Endothelial cell of umbilical vein (primary cell): ENCODE measurements at regions not wholly inside any gene's neighbourhood (a gene's known extent, or its start where the extent isn't known, plus 50 kb on each side); places are given as distances from the start of the nearest gene placed in this dataset.

Experiments used
- BruUV-seq: library from RNA; stranded (reverse); fragments of 400-500 nt; replicated peaks from 2 replicates; lab custom pipeline; 2021; lab: Mats Ljungman, UMichigan
- CTCF ChIA-PET: fragments of 300-600, 350-600 bp; sonication (Branson Sonifier 250); formaldehyde crosslinking; loops from one replicate; lab custom pipeline; 2021; ENCODE audit warnings: antibody characterized with exemption, inconsistent platforms; lab: Charles Lee
- POLR2A ChIA-PET: fragments of 300-600, 350-600 bp; sonication (Branson Sonifier 250); formaldehyde crosslinking; loops from one replicate; lab custom pipeline; 2021; ENCODE audit warnings: antibody characterized with exemption, inconsistent platforms; lab: Charles Lee
- DNase-seq: peaks from one replicate; pipeline ENCODE4 v3.0.0-alpha.2; 2011; ENCODE audit warnings: low read depth, low spot score
- FAIRE-seq: peaks from 2 replicates; lab custom pipeline; 2011; peaks lifted over from hg19 to GRCh38; lab: Jason Lieb, UNC
- H2AFZ ChIP-seq: 2 replicates; pipeline ENCODE4 v1.6.0; 2012; ENCODE audit warnings: low read depth, low read length, control low read depth, inconsistent platforms
- H3K27ac ChIP-seq: 2 replicates; pipeline ENCODE4 v1.5.1; 2011; ENCODE audit warnings: low read depth, mild to moderate bottlenecking, control low read depth, low read length, moderate library complexity; ENCODE audit not compliant: insufficient read depth
- H3K27me3 ChIP-seq, 2 experiments: 2 replicates each; pipeline versions ENCODE4 v1.6.0 to v1.6.1; 2011; ENCODE audit warnings: low read length in 2 of 2, mixed read lengths in 1 of 2; ENCODE audit not compliant: control insufficient read depth in 2 of 2, insufficient read depth in 2 of 2
- H3K36me3 ChIP-seq, 2 experiments: 2 replicates in 1 of 2; 3 replicates in 1 of 2; pipeline ENCODE4 v1.5.1; 2011; ENCODE audit warnings: low read length in 2 of 2, mild to moderate bottlenecking in 1 of 2, moderate library complexity in 1 of 2; ENCODE audit not compliant: control insufficient read depth in 2 of 2, insufficient read depth in 2 of 2; ENCODE audit errors: extremely low read depth in 1 of 2
- H3K4me1 ChIP-seq: 3 replicates; pipeline ENCODE4 v1.5.1; 2011; ENCODE audit warnings: mild to moderate bottlenecking, low read length; ENCODE audit not compliant: control insufficient read depth, insufficient read depth; ENCODE audit errors: extremely low read depth
- H3K4me2 ChIP-seq: 2 replicates; pipeline ENCODE4 v1.6.1; 2011; ENCODE audit warnings: low read length, control low read depth, mixed read lengths; ENCODE audit not compliant: insufficient read depth
- H3K4me3 ChIP-seq, 3 experiments: fragments of 200-600 bp in 1 of 3; sonication (generic), shearing (Covaris generic) in 1 of 3; replicated peaks in 1 of 3; 2 replicates each; pipeline ENCODE4 v1.5.1; 2011 to 2016; ENCODE audit warnings: control low read depth in 3 of 3, low read length in 3 of 3, mild to moderate bottlenecking in 2 of 3, inconsistent platforms in 1 of 3, low read depth in 1 of 3, moderate library complexity in 1 of 3; ENCODE audit not compliant: insufficient read depth in 1 of 3
- H3K79me2 ChIP-seq: 2 replicates; pipeline ENCODE4 v1.6.0; 2012; ENCODE audit warnings: low read length, inconsistent platforms; ENCODE audit not compliant: control insufficient read depth, insufficient read depth
- H3K9ac ChIP-seq: replicated peaks from 2 replicates; pipeline ENCODE3; 2011; ENCODE audit warnings: low read length, control low read depth; ENCODE audit not compliant: insufficient read depth; ENCODE audit errors: extremely low read depth
- H3K9me1 ChIP-seq: replicated peaks from 3 replicates; pipeline ENCODE4 v1.6.0; 2011; ENCODE audit warnings: mild to moderate bottlenecking, low read length; ENCODE audit not compliant: control insufficient read depth, insufficient read depth; ENCODE audit errors: extremely low read depth
- H3K9me3 ChIP-seq: replicated peaks from 2 replicates; pipeline ENCODE4 v1.5.1; 2012; ENCODE audit warnings: low read length, inconsistent platforms; ENCODE audit not compliant: control insufficient read depth, insufficient read depth
- H4K20me1 ChIP-seq: replicated peaks from 2 replicates; pipeline ENCODE3; 2011; ENCODE audit warnings: mild to moderate bottlenecking, low read length; ENCODE audit not compliant: control insufficient read depth, insufficient read depth; ENCODE audit errors: extremely low read depth
- CTCF ChIP-seq, 2 donors: IDR thresholded peaks; 1 replicate in 1 of 2; 2 replicates in 1 of 2; pipeline ENCODE4 v1.5.1; 2011; ENCODE audit warnings: low read length in 2 of 2, mild to moderate bottlenecking in 2 of 2, moderate library complexity in 2 of 2, control low read depth in 1 of 2, inconsistent platforms in 1 of 2, low read depth in 1 of 2; ENCODE audit not compliant: insufficient read depth in 1 of 2; ENCODE audit errors: extremely low read depth in 1 of 2
- EZH2 ChIP-seq: IDR thresholded peaks from 2 replicates; pipeline ENCODE4 v1.6.1; 2012; ENCODE audit warnings: borderline replicate concordance, low read depth, mild to moderate bottlenecking, moderate library complexity, low read length, inconsistent platforms; ENCODE audit not compliant: severe bottlenecking
- FOS ChIP-seq: IDR thresholded peaks from 2 replicates; pipeline ENCODE4 v1.6.1; 2011; ENCODE audit warnings: mild to moderate bottlenecking, low read length, moderate library complexity, borderline replicate concordance; ENCODE audit not compliant: insufficient read depth
- GATA2 ChIP-seq: IDR thresholded peaks from 2 replicates; pipeline ENCODE4 v1.7.0; 2011; ENCODE audit warnings: low read depth, mild to moderate bottlenecking, moderate library complexity, mixed read lengths, low read length; ENCODE audit not compliant: insufficient read length, insufficient read depth
- JUN ChIP-seq: IDR thresholded peaks from 2 replicates; pipeline ENCODE4 v1.6.1; 2011; ENCODE audit warnings: borderline replicate concordance, low read depth; ENCODE audit not compliant: insufficient read length, insufficient read depth
- MAX ChIP-seq: IDR thresholded peaks from 2 replicates; pipeline ENCODE4 v1.6.1; 2011; ENCODE audit not compliant: insufficient read depth, insufficient read length
- MYC ChIP-seq: IDR thresholded peaks from one replicate; pipeline ENCODE4 v1.6.1; 2011; ENCODE audit warnings: mild to moderate bottlenecking, low read depth, low read length
- POLR2A ChIP-seq: IDR thresholded peaks from 2 replicates; pipeline ENCODE4 v1.6.1; 2012; ENCODE audit warnings: low read depth, mild to moderate bottlenecking, control low read depth, low read length
- POLR2AphosphoS5 ChIP-seq: IDR thresholded peaks from 2 replicates; pipeline ENCODE4 v1.6.1; 2012; ENCODE audit warnings: low read depth, mild to moderate bottlenecking, control low read depth, low read length, moderate library complexity; ENCODE audit not compliant: insufficient read depth
- dilution Hi-C: fragments of 300-500 bp; cut with MboI; formaldehyde crosslinking; loops from one replicate; pipeline ENCODE4 v1.15.0; 2019; ENCODE audit warnings: low sequenced_read_pairs; ENCODE audit not compliant: extremely low pct_ligation_motif_present
- intact Hi-C: fragments of 100-400 bp; cut with micrococcal nuclease; formaldehyde crosslinking; loops from one replicate; pipeline ENCODE4 v1.10.0; 2022

- H3K36me3 ChIP-seq: no peaks in the 10 kb centered on the region
- POLR2A ChIA-PET: no interaction called here
- FAIRE-seq: no peak
- H3K9me1 ChIP-seq: no peaks in the 10 kb centered on the region
- TF ChIP-seq GATA2 (no peak), JUN (no peak), FOS (no peak), CTCF (IDR thresholded peaks at IDR 0.05; ENCODE audit: extremely low read depth in 1 of 2, insufficient read depth in 1 of 2, low read depth in 1 of 2, low read length in 2 of 2) (no peak), POLR2AphosphoS5 (no peak), MYC (no peak), MAX (no peak), EZH2 (no peak), POLR2A (no peak)
- CTCF ChIA-PET: interaction anchor here (1.4 to 1.7 kb wide), 3 partner anchors 10 to 42 kb away, joined by 4 to 7 read pairs (median 5); no protein-coding TSS in a partner anchor
- BruUV-seq: no TSS peak
- H2AFZ ChIP-seq: no peak overlapping the region
- dilution Hi-C loops (no loop called here), intact Hi-C loops (no loop called here)
- H3K27me3 ChIP-seq: no peaks in the 10 kb centered on the region
- no peak for DNase-seq
- no peak overlapping the region for H3K4me2 ChIP-seq
- no peaks in the 10 kb centered on the region for H4K20me1 ChIP-seq
- H3K9ac ChIP-seq: no peak overlapping the region
- no peak overlapping the region for H3K4me3 ChIP-seq
- H3K79me2 ChIP-seq: no peaks in the 10 kb centered on the region
- no peaks in the 10 kb centered on the region for H3K4me1 ChIP-seq
- H3K9me3 ChIP-seq: no peaks in the 10 kb centered on the region
- H3K27ac ChIP-seq: no peak overlapping the region
Observed at GRCh38 chr2:236956031-236956618, 129.6 kb upstream of the COPS8 start.
